ENCODE measurements at regions not wholly inside any gene's neighbourhood (a gene's known extent, or its start where the extent isn't known, plus 50 kb on each side); places are given as distances from the start of the nearest gene placed in this dataset.
A peak's percentile ranks its signal among the peaks of the same experiment; 100 is the strongest.
"Not testable (repeated sequence)": the region's sequence is repeated elsewhere in the genome, so short reads cannot be mapped to it uniquely, and the experiment has no call there.

GRCh38 chr10:25076506-25077177 is 60.2 kb downstream of the THNSL1 start:
- DNase-seq (ENCODE audit: low read depth) = no peak

DNA sequence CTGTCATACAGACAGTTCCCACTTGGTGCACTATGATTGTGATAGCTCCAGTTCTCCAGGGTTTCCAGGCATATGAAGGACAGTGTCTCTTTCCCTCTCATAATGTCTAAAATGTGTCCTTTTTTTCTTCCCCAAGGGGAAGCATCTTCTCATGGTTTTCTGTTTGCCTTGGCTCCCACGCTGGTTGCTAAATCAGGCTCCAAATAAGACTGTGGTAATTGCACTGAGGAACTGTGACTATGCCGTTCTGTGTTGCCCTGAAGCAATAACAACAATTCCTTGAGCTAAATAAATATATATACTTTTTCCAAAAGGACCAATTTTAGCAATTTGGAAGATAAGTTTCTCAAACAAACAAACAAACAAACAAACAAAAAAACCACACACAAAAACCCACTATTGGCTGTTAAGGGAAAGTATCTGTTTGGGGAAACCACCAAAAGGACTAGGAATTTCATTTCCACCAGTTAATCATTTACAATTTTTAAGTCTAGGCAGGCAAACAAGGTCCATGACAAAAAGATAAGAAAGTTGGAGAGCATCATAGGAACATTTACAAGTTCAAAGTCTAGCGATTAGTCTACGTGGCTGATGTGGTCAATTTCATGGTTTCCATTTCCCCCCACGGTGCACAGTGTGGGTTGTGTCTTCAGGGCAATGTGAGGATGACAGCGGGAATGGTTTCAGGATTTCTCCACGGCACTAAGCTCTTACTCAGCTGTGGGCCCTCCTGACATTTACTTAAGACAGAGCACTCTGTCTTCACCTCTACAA is 62.4 kb downstream of the THNSL1 start:
- DNase-seq (ENCODE audit: low read depth) = no peak

GRCh38 chr10:25080880-25081581 is 64.6 kb downstream of the THNSL1 start:
- peak; percentile 67 for DNase-seq (ENCODE audit: low read depth)

- DNase-seq (ENCODE audit: low read depth) = no peak
Measured at GRCh38 chr10:25082276-25083204, 66.1 kb downstream of the THNSL1 start.

DNA sequence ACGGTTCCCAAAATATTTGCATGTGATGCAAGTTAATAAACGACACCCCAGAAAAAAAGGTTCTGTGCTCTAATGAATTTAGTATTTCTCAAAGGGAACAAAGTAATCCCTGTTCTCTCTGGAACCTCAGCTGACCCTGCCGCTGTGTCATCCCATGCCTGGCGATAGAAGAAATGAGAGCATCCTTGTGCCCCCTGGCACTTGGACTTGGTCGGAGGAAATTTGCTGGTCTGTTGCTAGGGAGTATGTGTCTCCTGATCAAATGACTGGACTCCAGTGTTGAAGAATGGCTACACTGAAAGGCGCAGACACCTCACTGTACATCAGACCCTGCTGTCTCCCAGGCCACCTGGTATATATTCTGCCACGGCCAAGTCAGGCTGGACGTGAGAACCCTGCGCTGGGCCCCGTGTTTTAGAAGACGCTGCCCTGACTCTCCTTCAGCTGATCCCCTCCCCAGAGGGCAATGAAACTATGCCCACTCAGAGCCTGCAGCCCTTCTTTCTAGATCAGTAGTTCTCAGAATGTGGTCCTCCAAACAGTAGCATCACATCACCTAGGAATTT is 67.2 kb downstream of the THNSL1 start:
- no peak for DNase-seq (ENCODE audit: low read depth)

- no peak for DNase-seq (ENCODE audit: low read depth)
Measured at GRCh38 chr10:25084447-25084846, 68.0 kb downstream of the THNSL1 start.

DNA sequence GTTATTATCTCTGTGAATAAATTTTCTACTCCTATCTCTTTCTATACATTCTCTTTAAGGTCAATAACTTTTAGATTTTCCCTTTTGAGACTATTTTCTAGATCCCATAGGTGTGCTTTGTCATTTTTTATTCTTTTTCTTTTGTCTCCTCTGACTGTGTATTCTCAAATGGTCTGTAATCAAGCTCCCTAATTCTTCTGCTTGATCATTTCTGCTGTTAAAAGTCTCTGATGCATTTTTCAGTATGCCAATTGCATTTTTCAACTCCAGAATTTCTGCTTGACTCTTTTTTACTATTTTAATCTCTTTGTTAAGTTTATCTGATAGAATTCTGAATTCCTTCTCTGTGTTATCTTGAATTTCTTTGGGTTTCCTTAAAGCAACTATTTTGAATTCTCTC is 78.2 kb downstream of the THNSL1 start:
- DNase-seq (ENCODE audit: low read depth) = no peak

GRCh38 chr10:25097669-25098411 is 77.0 kb upstream of the GPR158 start:
- no peak for DNase-seq (ENCODE audit: low read depth)

GRCh38 chr10:25100141-25100540 is 74.7 kb upstream of the GPR158 start:
- no peak for DNase-seq (ENCODE audit: low read depth)

GRCh38 chr10:25101461-25102146 is 73.2 kb upstream of the GPR158 start:
- no peak for DNase-seq (ENCODE audit: low read depth)

GRCh38 chr10:25102147-25102822 is 72.5 kb upstream of the GPR158 start:
- DNase-seq (ENCODE audit: low read depth) = no peak

DNA sequence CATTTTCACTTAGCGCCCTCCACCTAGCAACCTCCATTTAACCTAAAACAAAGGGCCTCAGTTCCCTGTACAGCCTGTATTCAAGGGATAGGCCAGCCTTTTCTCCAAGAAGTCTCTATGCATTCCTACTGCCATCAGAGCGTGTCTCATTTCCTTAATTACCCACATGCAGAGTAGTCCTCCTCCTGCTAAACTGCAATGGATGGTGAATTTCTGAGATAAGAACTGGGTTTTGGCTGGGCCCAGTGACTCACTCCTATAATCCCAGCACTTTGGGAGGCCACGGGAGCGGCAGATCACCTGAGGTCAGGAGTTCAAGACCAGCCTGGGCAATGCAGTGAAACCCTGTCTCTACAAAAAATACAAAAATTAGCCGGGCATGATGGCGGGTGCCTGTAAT is 71.1 kb upstream of the GPR158 start:
- no peak for DNase-seq (ENCODE audit: low read depth)

GRCh38 chr10:25104441-25104840 is 70.4 kb upstream of the GPR158 start:
- DNase-seq (ENCODE audit: low read depth) = no peak

DNA sequence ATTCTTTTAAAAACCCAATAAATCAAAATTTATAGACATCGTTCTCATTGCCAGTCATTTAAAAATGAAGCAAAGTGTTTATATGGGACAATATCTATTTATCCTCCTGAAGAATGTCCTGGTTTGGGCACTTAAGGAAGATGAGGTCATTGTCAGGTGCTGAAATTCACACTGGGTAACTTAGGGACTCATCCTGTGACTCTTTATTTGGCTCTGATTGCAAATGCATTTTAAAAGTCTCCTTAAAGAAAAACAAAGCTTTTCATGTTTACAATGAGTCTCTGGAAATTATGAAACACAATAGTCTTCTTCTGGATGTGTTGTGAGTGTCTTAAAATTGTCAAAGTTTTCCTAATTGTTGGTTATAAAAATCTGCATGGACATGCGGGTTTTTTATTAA is 69.5 kb upstream of the GPR158 start:
- no peak for DNase-seq (ENCODE audit: low read depth)

DNA sequence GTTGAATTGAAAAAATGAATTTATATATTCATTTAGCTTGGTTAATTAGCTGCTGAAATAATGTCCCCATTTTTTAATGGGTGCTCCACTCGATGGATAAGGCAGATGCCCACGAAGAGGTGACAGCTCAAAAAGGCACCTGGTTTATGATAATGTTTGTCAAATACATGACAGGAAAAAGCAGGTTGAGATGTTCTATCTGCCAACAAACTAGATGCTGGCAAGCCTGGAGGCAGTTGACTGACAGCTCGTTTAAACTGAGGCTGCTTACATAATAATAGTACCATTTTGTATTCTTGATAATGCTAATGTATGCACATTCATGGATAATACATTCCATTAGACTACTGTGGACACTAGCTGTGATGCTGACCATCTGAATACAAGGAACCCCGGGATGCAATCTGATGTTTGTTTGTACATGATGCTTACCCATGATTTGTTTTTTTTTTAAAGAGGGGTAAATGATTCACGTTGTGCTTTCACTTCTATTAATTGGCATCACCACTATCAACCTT is 69.0 kb upstream of the GPR158 start:
- DNase-seq (ENCODE audit: low read depth) = no peak

- DNase-seq (ENCODE audit: low read depth) = no peak
Measured at GRCh38 chr10:25107756-25108155, 67.0 kb upstream of the GPR158 start.

- not testable (repeated sequence) for DNase-seq (ENCODE audit: low read depth)
Measured at GRCh38 chr10:25109896-25110295, 64.9 kb upstream of the GPR158 start.

DNA sequence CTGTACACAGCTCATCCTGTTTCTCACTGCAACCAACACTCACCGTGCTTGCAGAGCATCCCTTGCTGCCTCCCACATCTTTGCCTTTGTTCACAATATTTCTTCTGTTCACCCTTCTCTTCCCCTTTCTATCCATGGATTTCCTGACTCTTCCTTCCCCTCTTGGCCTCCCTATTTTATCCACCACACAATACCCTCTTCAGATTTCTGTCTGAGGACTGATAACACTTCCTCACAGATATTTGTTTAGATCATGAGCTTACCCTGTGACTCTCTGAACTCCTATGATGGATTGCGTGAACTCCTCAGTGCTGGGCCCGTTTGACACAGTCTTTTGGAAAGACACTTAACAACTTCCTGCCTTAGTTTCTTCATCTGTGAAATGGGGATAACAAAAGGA is 62.8 kb upstream of the GPR158 start:
- no peak for DNase-seq (ENCODE audit: low read depth)
